GM12864 (cell line): ENCODE measurements at regions not wholly inside any gene's neighbourhood (a gene's known extent, or its start where the extent isn't known, plus 50 kb on each side); places are given as distances from the start of the nearest gene placed in this dataset.

Experiments
- DNase-seq: peaks from one replicate; pipeline ENCODE4 v3.0.0-alpha.2; 2011; ENCODE audit warnings: low read depth
- H3K4me3 ChIP-seq: 2 replicates; pipeline ENCODE4 v1.5.1; 2011; ENCODE audit warnings: mild to moderate bottlenecking, low read depth, low read length, control low read depth
- CTCF ChIP-seq: IDR thresholded peaks from 2 replicates; pipeline ENCODE4 v1.5.1; 2011; ENCODE audit warnings: low read depth, mild to moderate bottlenecking, moderate library complexity, low read length, control low read depth, inconsistent platforms; ENCODE audit errors: missing control alignments

- no peak for DNase-seq
- TF ChIP-seq CTCF = no peak
- no peak overlapping the region for H3K4me3 ChIP-seq
Observed at GRCh38 chr4:179095585-179096221, 1653.5 kb upstream of the AGA start.

GRCh38 chr4:179097741-179098140 lies 1655.5 kb upstream of the AGA start:
- no peak for DNase-seq
- no peak for TF ChIP-seq CTCF
- H3K4me3 ChIP-seq = no peak overlapping the region

- DNase-seq = no peak
- no peak for TF ChIP-seq CTCF
- no peak overlapping the region for H3K4me3 ChIP-seq
Observed at GRCh38 chr4:179110356-179110755, 1668.1 kb upstream of the AGA start.

GRCh38 chr4:179110816-179111215 lies 1668.6 kb upstream of the AGA start:
- H3K4me3 ChIP-seq = no peak overlapping the region
- no peak for DNase-seq
- TF ChIP-seq CTCF = no peak

GRCh38 chr4:179112441-179113170 lies 1670.4 kb upstream of the AGA start:
- no peak for DNase-seq
- no peak overlapping the region for H3K4me3 ChIP-seq
- no peak for TF ChIP-seq CTCF

- no peak for TF ChIP-seq CTCF
- DNase-seq = no peak
- H3K4me3 ChIP-seq = no peak overlapping the region
Observed at GRCh38 chr4:179114615-179115014, 1672.4 kb upstream of the AGA start.

- H3K4me3 ChIP-seq = no peak overlapping the region
- no peak for TF ChIP-seq CTCF
- DNase-seq = no peak
Observed at GRCh38 chr4:179116011-179116410, 1673.8 kb upstream of the AGA start.
